Activated T-helper 17 cell treated with anti-CD3 and anti-CD28 coated beads, Interleukin-2, amount 50 U/mL, for 72 hours (primary cell): ENCODE measurements at regions not wholly inside any gene's neighbourhood (a gene's known extent, or its start where the extent isn't known, plus 50 kb on each side); places are given as distances from the start of the nearest gene placed in this dataset.

Experiments
- ATAC-seq: fragments of 150-1000 bp; cut with Tn5 transposase; replicated peaks from 2 replicates; pipeline ENCODE4 v1.10.0; 2021; ENCODE audit warnings: mild to moderate bottlenecking, moderate library complexity
- H3K27ac Mint-ChIP-seq: one replicate; pipeline ENCODE4 v1.8.0; 2022; ENCODE audit warnings: mixed read lengths
- H3K27me3 Mint-ChIP-seq: one replicate; pipeline ENCODE4 v1.8.0; 2022; ENCODE audit warnings: mixed read lengths
- H3K36me3 Mint-ChIP-seq: one replicate; pipeline ENCODE4 v1.8.0; 2022; ENCODE audit warnings: low read depth, mild to moderate bottlenecking, mixed read lengths
- H3K4me1 Mint-ChIP-seq: one replicate; pipeline ENCODE4 v1.8.0; 2022; ENCODE audit warnings: mixed read lengths
- H3K4me3 Mint-ChIP-seq: one replicate; pipeline ENCODE4 v1.8.0; 2022; ENCODE audit warnings: mild to moderate bottlenecking, mixed read lengths
- H3K9me3 Mint-ChIP-seq: one replicate; pipeline ENCODE4 v1.8.0; 2022; ENCODE audit warnings: mixed read lengths

- H3K9me3 Mint-ChIP-seq, result no peaks in the 10 kb centered on the region
- H3K4me1 Mint-ChIP-seq, result no peaks in the 10 kb centered on the region
- no peaks in the 10 kb centered on the region for H3K36me3 Mint-ChIP-seq
Measured at GRCh38 chr12:91241756-91242155, 59.1 kb upstream of the DCN start.

GRCh38 chr12:91240386-91241095 lies 57.9 kb upstream of the DCN start:
- H3K9me3 Mint-ChIP-seq, result no peaks in the 10 kb centered on the region
- H3K27ac Mint-ChIP-seq, result no peak overlapping the region
- H3K4me1 Mint-ChIP-seq, result no peaks in the 10 kb centered on the region
- no peaks in the 10 kb centered on the region for H3K27me3 Mint-ChIP-seq
- ATAC-seq, result no peak
- no peaks in the 10 kb centered on the region for H3K36me3 Mint-ChIP-seq
- H3K4me3 Mint-ChIP-seq, result no peak overlapping the region

More at GRCh38 chr12:91241756-91242155, 59.1 kb upstream of the DCN start:
- Mint-ChIP-seq H3K4me3 (no peak overlapping the region), H3K27ac (no peak overlapping the region), H3K27me3 (no peaks in the 10 kb centered on the region)
- no peak for ATAC-seq

GRCh38 chr12:91239481-91239880 lies 56.9 kb upstream of the DCN start:
- Mint-ChIP-seq H3K36me3 (no peaks in the 10 kb centered on the region), H3K27me3 (no peaks in the 10 kb centered on the region), H3K4me3 (no peak overlapping the region), H3K9me3 (no peaks in the 10 kb centered on the region), H3K27ac (no peak overlapping the region), H3K4me1 (no peaks in the 10 kb centered on the region)
- no peak for ATAC-seq
